Skeletal muscle satellite cell (primary cell): ENCODE measurements at regions not wholly inside any gene's neighbourhood (a gene's known extent, or its start where the extent isn't known, plus 50 kb on each side); places are given as distances from the start of the nearest gene placed in this dataset.

Experiments used
- H3K27me3 ChIP-seq: 2 replicates; pipeline ENCODE4 v1.7.0; 2013; ENCODE audit warnings: low read length; ENCODE audit not compliant: control insufficient read depth, insufficient read depth
- H3K36me3 ChIP-seq: 2 replicates; pipeline ENCODE4 v1.7.0; 2013; ENCODE audit warnings: mild to moderate bottlenecking, control low read depth, low read length; ENCODE audit not compliant: insufficient read depth
- H3K4me1 ChIP-seq: 2 replicates; pipeline ENCODE4 v1.7.0; 2013; ENCODE audit warnings: low read length; ENCODE audit not compliant: control insufficient read depth, insufficient read depth
- H3K4me2 ChIP-seq: 2 replicates; pipeline ENCODE4 v1.7.0; 2013; ENCODE audit warnings: mild to moderate bottlenecking, low read length
- H3K4me3 ChIP-seq: 2 replicates; pipeline ENCODE4 v1.7.0; 2013; ENCODE audit warnings: low read length
- H3K9ac ChIP-seq: 2 replicates; pipeline ENCODE4 v1.7.0; 2013; ENCODE audit warnings: mild to moderate bottlenecking, low read depth, low read length, moderate library complexity
- H3K9me3 ChIP-seq: replicated peaks from 2 replicates; pipeline ENCODE4 v1.7.0; 2013; ENCODE audit warnings: mild to moderate bottlenecking, control low read depth, low read length

- Histone ChIP-seq H3K4me1 (no peaks in the 10 kb centered on the region), H3K36me3 (no peaks in the 10 kb centered on the region), H3K27me3 (peaks cover 53% of the 10 kb centered on the region), H3K4me2 (no peak overlapping the region), H3K9me3 (no peaks in the 10 kb centered on the region), H3K9ac (no peak overlapping the region), H3K4me3 (no peak overlapping the region)
Measured at GRCh38 chr9:121574774-121575519, 75.3 kb upstream of the GGTA1 start.

DNA sequence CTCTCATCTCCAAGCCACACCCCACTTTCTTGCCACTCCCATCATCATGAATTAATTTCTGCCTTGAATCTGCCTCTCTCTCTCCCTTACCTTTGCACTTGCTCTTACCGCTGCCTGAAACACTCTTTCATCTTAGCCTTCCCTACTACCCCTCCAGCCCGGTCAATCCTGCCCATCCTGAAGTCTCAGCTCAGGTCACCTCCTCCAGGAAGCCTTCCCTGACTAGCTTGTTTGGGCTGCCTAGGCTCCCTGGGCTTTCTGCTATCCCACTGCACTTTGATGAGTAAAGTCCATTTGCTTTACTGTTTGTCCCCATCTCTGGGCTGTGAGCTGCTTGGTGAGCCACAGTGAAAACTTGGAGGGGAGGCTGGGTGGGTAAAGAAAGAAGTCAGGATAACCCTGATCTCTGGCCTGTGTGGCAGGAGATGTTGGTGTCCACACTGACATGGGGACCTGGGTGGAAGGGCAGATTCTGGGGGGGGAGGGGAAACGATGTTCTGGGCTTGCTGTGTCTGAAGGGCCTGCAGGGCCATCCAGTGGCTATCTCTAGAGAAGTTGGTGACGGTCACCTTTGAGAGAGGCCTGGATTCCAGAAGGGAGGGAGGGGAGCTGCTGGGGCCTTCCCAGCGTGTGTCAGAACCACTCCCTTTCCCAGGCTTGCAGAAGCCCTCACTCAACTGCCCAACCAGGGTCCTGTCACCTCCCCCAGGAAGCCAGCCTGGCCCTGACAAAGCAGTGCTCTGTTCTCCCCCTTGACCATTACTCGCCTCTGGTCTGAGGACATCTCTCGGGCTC lies 75.0 kb upstream of the DAB2IP start:
- no peaks in the 10 kb centered on the region for H3K36me3 ChIP-seq
- peaks cover 58% of the 10 kb centered on the region for H3K27me3 ChIP-seq

DNA sequence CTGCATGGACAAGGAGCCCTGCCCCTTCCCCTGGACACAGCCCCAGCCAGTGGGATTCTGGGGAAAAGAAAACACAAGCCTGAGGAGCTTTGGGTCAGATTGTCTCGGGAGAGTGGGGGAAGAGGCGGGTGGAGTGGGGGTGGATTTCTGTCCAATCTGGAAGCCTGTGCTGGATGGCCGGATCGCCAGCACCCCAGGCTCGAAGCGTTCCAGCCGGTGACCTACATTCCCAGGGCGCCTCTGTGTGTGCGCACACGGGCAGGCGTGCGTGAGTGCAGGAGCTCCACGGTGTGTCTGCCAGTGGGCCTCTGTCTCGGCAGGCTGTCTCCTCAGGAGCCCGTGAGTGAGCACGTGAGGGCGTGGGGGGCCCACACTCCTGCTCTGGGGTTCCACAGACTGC lies 74.3 kb upstream of the DAB2IP start:
- no peaks in the 10 kb centered on the region for H3K4me1 ChIP-seq
- H3K9me3 ChIP-seq, result no peaks in the 10 kb centered on the region
- H3K4me3 ChIP-seq, result no peak overlapping the region
- H3K9ac ChIP-seq, result no peak overlapping the region
- H3K4me2 ChIP-seq, result no peak overlapping the region
- H3K36me3 ChIP-seq, result no peaks in the 10 kb centered on the region
- H3K27me3 ChIP-seq, result peaks cover 58% of the 10 kb centered on the region

More for the DNA sequence above, 75.0 kb upstream of the DAB2IP start:
- H3K9ac ChIP-seq, result no peak overlapping the region
- H3K4me3 ChIP-seq, result no peak overlapping the region
- no peaks in the 10 kb centered on the region for H3K9me3 ChIP-seq
- no peak overlapping the region for H3K4me2 ChIP-seq
- H3K4me1 ChIP-seq, result no peaks in the 10 kb centered on the region

- no peak overlapping the region for H3K9ac ChIP-seq
- no peaks in the 10 kb centered on the region for H3K9me3 ChIP-seq
- H3K36me3 ChIP-seq, result no peaks in the 10 kb centered on the region
- no peak overlapping the region for H3K4me3 ChIP-seq
- H3K4me1 ChIP-seq, result no peaks in the 10 kb centered on the region
- H3K27me3 ChIP-seq, result peaks cover 58% of the 10 kb centered on the region
- no peak overlapping the region for H3K4me2 ChIP-seq
Measured at GRCh38 chr9:121577572-121577971, 73.9 kb upstream of the DAB2IP start.

DNA sequence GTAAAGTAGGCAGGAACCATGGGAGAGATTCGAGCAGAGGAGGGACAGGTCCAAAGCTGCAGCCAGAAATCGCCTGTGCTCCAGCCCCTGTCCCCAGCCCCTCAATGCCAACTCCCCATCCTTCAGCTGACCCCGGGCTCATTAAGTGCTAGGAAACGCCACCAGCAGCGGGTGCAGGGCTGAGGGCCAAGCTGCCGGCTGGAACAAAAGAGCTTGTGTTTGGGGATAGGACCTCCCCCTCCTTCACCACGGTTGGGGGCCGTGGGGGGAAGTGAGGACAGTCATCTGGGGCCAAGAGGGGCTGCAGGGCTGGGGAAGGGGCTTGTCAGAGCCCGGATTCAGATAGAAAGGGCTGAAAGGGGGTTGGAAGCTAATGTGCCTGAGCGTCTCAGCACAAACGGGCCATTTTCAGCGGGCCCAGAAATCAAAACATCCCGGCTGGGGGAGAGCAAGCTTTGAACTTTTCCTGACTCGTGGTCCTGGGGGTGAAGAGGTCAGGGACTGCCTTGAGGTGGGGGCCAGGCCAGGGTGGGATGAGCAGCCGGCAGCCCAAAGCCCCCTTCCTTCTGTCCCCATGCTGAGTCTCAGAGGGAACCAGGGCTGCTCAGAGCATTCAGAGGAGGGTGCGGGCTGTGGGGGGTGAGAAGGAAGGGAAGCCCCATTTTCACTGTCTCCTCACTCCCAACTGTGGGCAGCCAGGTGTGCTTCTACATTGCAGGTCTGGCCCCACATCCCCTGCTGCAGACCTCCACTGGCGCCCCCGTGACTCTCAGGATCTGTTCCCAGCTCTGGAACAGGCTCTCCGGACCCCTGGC lies 69.4 kb upstream of the DAB2IP start:
- H3K9me3 ChIP-seq, result no peaks in the 10 kb centered on the region
- no peaks in the 10 kb centered on the region for H3K36me3 ChIP-seq
- no peak overlapping the region for H3K4me2 ChIP-seq
- H3K4me1 ChIP-seq, result no peaks in the 10 kb centered on the region
- no peak overlapping the region for H3K9ac ChIP-seq
- no peak overlapping the region for H3K4me3 ChIP-seq
- peaks cover 70% of the 10 kb centered on the region for H3K27me3 ChIP-seq

DNA sequence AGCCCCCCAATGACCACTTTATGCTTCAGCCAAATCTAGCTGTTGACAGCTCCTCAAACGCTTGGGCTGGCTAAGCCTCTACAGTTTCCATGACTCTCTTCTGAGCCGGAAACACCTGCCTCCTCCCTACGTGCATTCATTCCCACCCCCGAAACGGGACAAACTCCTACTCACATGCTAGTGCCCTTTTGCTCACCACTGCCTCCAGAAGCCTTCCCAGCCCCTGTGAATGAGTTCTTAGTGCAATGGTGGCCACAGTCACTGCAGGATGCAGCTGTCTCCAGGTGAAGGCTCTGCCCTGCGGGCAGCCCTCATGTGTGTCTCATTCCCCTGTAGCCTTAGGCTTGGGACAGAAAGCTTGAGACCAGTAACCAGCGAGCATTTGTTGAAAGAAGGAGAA lies 68.8 kb upstream of the DAB2IP start:
- Histone ChIP-seq H3K4me2 (no peak overlapping the region), H3K9ac (no peak overlapping the region), H3K4me1 (no peaks in the 10 kb centered on the region), H3K36me3 (no peaks in the 10 kb centered on the region), H3K27me3 (peaks cover 76% of the 10 kb centered on the region), H3K4me3 (no peak overlapping the region), H3K9me3 (no peaks in the 10 kb centered on the region)

DNA sequence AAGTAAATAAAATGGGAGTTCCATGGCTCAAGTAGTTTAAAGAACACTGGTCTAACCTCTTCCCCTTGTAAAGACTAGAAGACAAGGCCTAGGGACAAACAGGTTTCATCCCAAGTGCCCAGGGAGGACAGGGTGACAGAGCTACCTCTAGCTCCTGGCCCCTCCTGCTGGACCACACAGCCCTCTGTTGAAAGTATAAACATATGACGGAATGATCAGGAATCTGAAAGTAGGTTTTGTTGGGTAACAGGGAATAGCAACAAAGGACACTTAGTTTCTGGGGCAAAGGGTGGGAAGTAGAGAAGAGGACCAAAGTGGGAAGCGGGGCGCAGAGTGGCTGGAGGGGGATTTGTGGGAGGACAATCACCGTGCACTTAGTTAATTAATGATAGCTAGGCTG lies 67.0 kb upstream of the DAB2IP start:
- Histone ChIP-seq H3K36me3 (no peaks in the 10 kb centered on the region), H3K4me3 (no peak overlapping the region), H3K9ac (no peak overlapping the region), H3K9me3 (no peaks in the 10 kb centered on the region), H3K4me1 (no peaks in the 10 kb centered on the region), H3K4me2 (no peak overlapping the region), H3K27me3 (peaks cover 81% of the 10 kb centered on the region)

GRCh38 chr9:121587863-121588262 lies 63.6 kb upstream of the DAB2IP start:
- Histone ChIP-seq H3K9ac (no peak overlapping the region), H3K9me3 (no peaks in the 10 kb centered on the region), H3K4me1 (no peaks in the 10 kb centered on the region), H3K36me3 (no peaks in the 10 kb centered on the region), H3K27me3 (peaks cover 82% of the 10 kb centered on the region), H3K4me2 (no peak overlapping the region), H3K4me3 (no peak overlapping the region)

DNA sequence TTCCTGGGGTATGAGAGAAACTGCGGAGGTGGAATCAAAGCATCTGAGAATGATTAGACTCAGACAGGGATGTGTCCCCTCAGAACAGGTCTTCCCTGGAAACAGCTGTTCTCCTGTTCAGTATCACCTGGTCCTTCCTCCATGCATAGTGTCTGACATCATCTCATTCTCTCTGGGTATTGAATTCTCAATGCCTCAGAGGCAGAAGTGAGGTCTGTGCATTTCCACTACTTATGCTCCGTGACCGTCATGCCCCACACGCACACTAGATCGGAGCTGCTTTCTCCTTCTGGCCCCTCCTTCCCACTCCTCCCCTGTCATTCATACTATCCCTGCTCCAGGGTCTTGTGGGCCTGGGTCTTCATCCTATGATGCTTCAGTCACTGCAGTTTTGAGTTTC lies 61.4 kb upstream of the DAB2IP start:
- no peaks in the 10 kb centered on the region for H3K9me3 ChIP-seq
- H3K4me2 ChIP-seq, result no peak overlapping the region
- peaks cover 81% of the 10 kb centered on the region for H3K27me3 ChIP-seq
- H3K4me1 ChIP-seq, result no peaks in the 10 kb centered on the region
- no peak overlapping the region for H3K4me3 ChIP-seq
- no peak overlapping the region for H3K9ac ChIP-seq
- H3K36me3 ChIP-seq, result no peaks in the 10 kb centered on the region

GRCh38 chr9:121592265-121592664 lies 59.2 kb upstream of the DAB2IP start:
- Histone ChIP-seq H3K9ac (no peak overlapping the region), H3K36me3 (no peaks in the 10 kb centered on the region), H3K4me3 (no peak overlapping the region), H3K27me3 (peaks cover 59% of the 10 kb centered on the region), H3K4me1 (no peaks in the 10 kb centered on the region), H3K9me3 (no peaks in the 10 kb centered on the region), H3K4me2 (no peak overlapping the region)

DNA sequence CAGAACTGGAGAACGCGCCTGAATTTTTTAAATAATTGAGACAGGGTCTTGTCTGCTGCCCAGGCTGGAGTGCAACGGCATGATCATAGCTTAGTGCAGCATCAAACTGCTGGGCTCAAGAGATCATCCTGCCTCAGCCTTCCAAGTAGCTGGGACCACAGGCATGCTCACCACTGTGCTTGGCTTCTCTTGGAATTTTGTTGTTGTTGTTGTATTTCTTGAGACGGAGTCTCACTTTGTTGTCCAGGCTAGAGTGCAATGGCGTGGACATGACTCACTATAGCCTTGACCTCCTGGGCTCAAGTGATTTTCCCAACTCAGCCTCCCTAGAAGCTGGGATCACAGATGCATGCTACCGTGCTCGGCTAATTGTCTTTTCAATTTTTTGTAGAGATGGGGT lies 58.4 kb upstream of the DAB2IP start:
- no peak overlapping the region for H3K4me3 ChIP-seq
- no peak overlapping the region for H3K9ac ChIP-seq
- H3K4me2 ChIP-seq, result no peak overlapping the region
- peaks cover 5% of the 10 kb centered on the region for H3K4me1 ChIP-seq
- H3K9me3 ChIP-seq, result no peaks in the 10 kb centered on the region
- peaks cover 51% of the 10 kb centered on the region for H3K27me3 ChIP-seq
- no peaks in the 10 kb centered on the region for H3K36me3 ChIP-seq
